ENCODE measurements at regions not wholly inside any gene's neighbourhood (a gene's known extent, or its start where the extent isn't known, plus 50 kb on each side); places are given as distances from the start of the nearest gene placed in this dataset.

DNA sequence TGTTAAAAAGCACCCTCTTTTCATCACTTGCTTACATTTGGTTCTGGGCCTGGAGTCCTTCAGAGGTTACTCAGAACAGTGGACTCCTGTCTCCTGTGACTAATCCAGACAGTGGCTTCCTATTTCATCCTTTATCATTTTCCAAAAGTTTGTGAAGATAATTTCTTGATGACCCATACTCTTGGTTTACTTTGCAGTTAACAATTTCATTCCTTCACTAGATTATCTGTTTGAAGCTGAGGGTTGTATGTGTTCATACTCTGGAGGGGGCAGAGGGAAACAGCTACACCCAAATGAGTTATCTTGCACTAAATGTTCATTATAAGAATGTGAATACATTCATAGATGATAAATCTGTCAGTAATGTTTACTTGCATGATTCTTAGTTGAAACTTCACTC is 124.7 kb downstream of the ZNF248 start:
- no peak for TF ChIP-seq EZH2 (IDR thresholded peaks at IDR 0.05; ENCODE audit: low read length)
- TF ChIP-seq, protein P1, sequence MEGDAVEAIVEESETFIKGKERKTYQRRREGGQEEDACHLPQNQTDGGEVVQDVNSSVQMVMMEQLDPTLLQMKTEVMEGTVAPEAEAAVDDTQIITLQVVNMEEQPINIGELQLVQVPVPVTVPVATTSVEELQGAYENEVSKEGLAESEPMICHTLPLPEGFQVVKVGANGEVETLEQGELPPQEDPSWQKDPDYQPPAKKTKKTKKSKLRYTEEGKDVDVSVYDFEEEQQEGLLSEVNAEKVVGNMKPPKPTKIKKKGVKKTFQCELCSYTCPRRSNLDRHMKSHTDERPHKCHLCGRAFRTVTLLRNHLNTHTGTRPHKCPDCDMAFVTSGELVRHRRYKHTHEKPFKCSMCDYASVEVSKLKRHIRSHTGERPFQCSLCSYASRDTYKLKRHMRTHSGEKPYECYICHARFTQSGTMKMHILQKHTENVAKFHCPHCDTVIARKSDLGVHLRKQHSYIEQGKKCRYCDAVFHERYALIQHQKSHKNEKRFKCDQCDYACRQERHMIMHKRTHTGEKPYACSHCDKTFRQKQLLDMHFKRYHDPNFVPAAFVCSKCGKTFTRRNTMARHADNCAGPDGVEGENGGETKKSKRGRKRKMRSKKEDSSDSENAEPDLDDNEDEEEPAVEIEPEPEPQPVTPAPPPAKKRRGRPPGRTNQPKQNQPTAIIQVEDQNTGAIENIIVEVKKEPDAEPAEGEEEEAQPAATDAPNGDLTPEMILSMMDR (optimal IDR thresholded peaks at IDR 0.05 in 1 of 3, IDR thresholded peaks at IDR 0.05 in 1 of 3, conservative IDR thresholded peaks at IDR 0.05 in 1 of 3; ENCODE audit: extremely low read depth in 1 of 3, insufficient read depth in 2 of 3, low read length in 3 of 3): no peak
